Stimulated activated naive B cell treated with anti-CD40 and anti-IgM and Interleukin-4, amounts not matched to agents 10 μg/mL and 1 μg/mL and 100 μg/mL, for 72 hours (primary cell): ENCODE measurements at regions not wholly inside any gene's neighbourhood (a gene's known extent, or its start where the extent isn't known, plus 50 kb on each side); places are given as distances from the start of the nearest gene placed in this dataset.

ENCODE experiments used
- ATAC-seq, 2 donors: fragments of 150-1000 bp; cut with Tn5 transposase; replicated peaks; 2 replicates each; pipeline ENCODE4 v1.10.0; 2021; ENCODE audit warnings: moderate library complexity in 1 of 2
- DNase-seq: peaks from one replicate; pipeline ENCODE4 v3.0.0; 2021
- H3K27ac Mint-ChIP-seq: one replicate; pipeline ENCODE4 v1.8.0; 2022; ENCODE audit warnings: mild to moderate bottlenecking, mixed read lengths
- H3K27me3 Mint-ChIP-seq, 2 donors: one replicate each; pipeline ENCODE4 v1.8.0; 2022; ENCODE audit warnings: mixed read lengths in 2 of 2
- H3K36me3 Mint-ChIP-seq, 2 donors: one replicate each; pipeline ENCODE4 v1.8.0; 2022; ENCODE audit warnings: mixed read lengths in 2 of 2, mild to moderate bottlenecking in 1 of 2
- H3K4me1 Mint-ChIP-seq, 2 donors: one replicate each; pipeline ENCODE4 v1.8.0; 2022; ENCODE audit warnings: mixed read lengths in 2 of 2, mild to moderate bottlenecking in 1 of 2
- H3K4me3 Mint-ChIP-seq, 2 donors: one replicate each; pipeline ENCODE4 v1.8.0; 2022; ENCODE audit warnings: mild to moderate bottlenecking in 2 of 2, mixed read lengths in 2 of 2, moderate library complexity in 1 of 2
- H3K9me3 Mint-ChIP-seq, 2 donors: one replicate each; pipeline ENCODE4 v1.8.0; 2022; ENCODE audit warnings: mixed read lengths in 2 of 2, mild to moderate bottlenecking in 1 of 2

GRCh38 chr21:29228306-29228705 is 70.4 kb upstream of the BACH1 start:
- H3K4me1 Mint-ChIP-seq, result peaks cover 28 to 34% of the 10 kb centered on the region in 2 donors
- H3K27me3 Mint-ChIP-seq, result no peaks in the 10 kb centered on the region

GRCh38 chr21:29230551-29231261 is 68.0 kb upstream of the BACH1 start:
- peak overlapping the region; percentile 43 for H3K27ac Mint-ChIP-seq
- DNase-seq (no peak), ATAC-seq (no peak)
- peaks cover 2 to 4% of the 10 kb centered on the region in 2 donors for H3K36me3 Mint-ChIP-seq
- peaks cover 0 to 3% of the 10 kb centered on the region in 2 donors for H3K9me3 Mint-ChIP-seq
- peaks cover 45 to 57% of the 10 kb centered on the region in 2 donors for H3K4me1 Mint-ChIP-seq
- H3K4me3 Mint-ChIP-seq, result no peak overlapping the region
- H3K27me3 Mint-ChIP-seq, result no peaks in the 10 kb centered on the region

More at GRCh38 chr21:29228306-29228705, 70.4 kb upstream of the BACH1 start:
- peaks cover 2 to 7% of the 10 kb centered on the region in 2 donors for H3K36me3 Mint-ChIP-seq
- H3K4me3 Mint-ChIP-seq, result no peak overlapping the region
- peaks cover 4 to 5% of the 10 kb centered on the region in 2 donors for H3K9me3 Mint-ChIP-seq
- ATAC-seq, result no peak
- H3K27ac Mint-ChIP-seq, result no peak overlapping the region
- DNase-seq, result no peak

GRCh38 chr21:29231756-29232529 is 66.8 kb upstream of the BACH1 start:
- H3K27ac Mint-ChIP-seq, result peak overlapping the region; percentile 20
- no peaks in the 10 kb centered on the region for H3K9me3 Mint-ChIP-seq
- H3K36me3 Mint-ChIP-seq, result no peaks in the 10 kb centered on the region
- H3K27me3 Mint-ChIP-seq, result no peaks in the 10 kb centered on the region
- peak overlapping the region in 1 of 2 donors; percentile 13 for H3K4me3 Mint-ChIP-seq
- DNase-seq (peak; percentile 21), ATAC-seq (no peak)
- H3K4me1 Mint-ChIP-seq, result peaks cover 56 to 67% of the 10 kb centered on the region in 2 donors

- Mint-ChIP-seq H3K4me3 (peak overlapping the region; percentile 13 to 71), H3K27me3 (no peaks in the 10 kb centered on the region), H3K4me1 (peaks cover 57 to 72% of the 10 kb centered on the region in 2 donors), H3K27ac (peak overlapping the region; percentile 93), H3K9me3 (no peaks in the 10 kb centered on the region), H3K36me3 (no peaks in the 10 kb centered on the region)
- ATAC-seq (no peak), DNase-seq (no peak)
Observed at GRCh38 chr21:29232530-29233255, 66.0 kb upstream of the BACH1 start.

GRCh38 chr21:29233256-29233546 is 65.5 kb upstream of the BACH1 start:
- Mint-ChIP-seq H3K9me3 (no peaks in the 10 kb centered on the region), H3K27ac (peak overlapping the region; percentile 93), H3K4me3 (peak overlapping the region; percentile 66 to 71), H3K36me3 (no peaks in the 10 kb centered on the region), H3K27me3 (no peaks in the 10 kb centered on the region), H3K4me1 (peaks cover 58 to 75% of the 10 kb centered on the region in 2 donors)
- DNase-seq (no peak), ATAC-seq (peak; percentile 17 to 28)

- H3K36me3 Mint-ChIP-seq, result no peaks in the 10 kb centered on the region
- peaks cover 61 to 74% of the 10 kb centered on the region in 2 donors for H3K4me1 Mint-ChIP-seq
- H3K27me3 Mint-ChIP-seq, result no peaks in the 10 kb centered on the region
- peak overlapping the region; percentile 93 for H3K27ac Mint-ChIP-seq
- H3K9me3 Mint-ChIP-seq, result no peaks in the 10 kb centered on the region
- peak overlapping the region; percentile 66 to 71 for H3K4me3 Mint-ChIP-seq
- DNase-seq (peak; percentile 61), ATAC-seq (peak; percentile 82 to 88)
Observed at GRCh38 chr21:29233611-29234540, 64.8 kb upstream of the BACH1 start.

- ATAC-seq (peak; percentile 66 to 74), DNase-seq (peak; percentile 27)
- peaks cover 62 to 74% of the 10 kb centered on the region in 2 donors for H3K4me1 Mint-ChIP-seq
- H3K27ac Mint-ChIP-seq, result peak overlapping the region; percentile 43
- peak overlapping the region; percentile 15 to 39 for H3K4me3 Mint-ChIP-seq
- no peaks in the 10 kb centered on the region for H3K9me3 Mint-ChIP-seq
- H3K36me3 Mint-ChIP-seq, result no peaks in the 10 kb centered on the region
- no peaks in the 10 kb centered on the region for H3K27me3 Mint-ChIP-seq
Observed at GRCh38 chr21:29235714-29236197, 63.0 kb upstream of the BACH1 start.

- H3K4me3 Mint-ChIP-seq, result peak overlapping the region in 1 of 2 donors; percentile 39
- no peak for DNase-seq
- H3K36me3 Mint-ChIP-seq, result no peaks in the 10 kb centered on the region
- peaks cover 59 to 71% of the 10 kb centered on the region in 2 donors for H3K4me1 Mint-ChIP-seq
- no peak for ATAC-seq
- H3K9me3 Mint-ChIP-seq, result no peaks in the 10 kb centered on the region
- no peak overlapping the region for H3K27ac Mint-ChIP-seq
- H3K27me3 Mint-ChIP-seq, result no peaks in the 10 kb centered on the region
Observed at GRCh38 chr21:29236201-29236600, 62.5 kb upstream of the BACH1 start.

- Mint-ChIP-seq H3K36me3 (no peaks in the 10 kb centered on the region), H3K27ac (no peak overlapping the region), H3K4me1 (peaks cover 49 to 60% of the 10 kb centered on the region in 2 donors), H3K27me3 (no peaks in the 10 kb centered on the region), H3K9me3 (no peaks in the 10 kb centered on the region), H3K4me3 (no peak overlapping the region)
- DNase-seq, result no peak
- ATAC-seq, result no peak
Observed at GRCh38 chr21:29237110-29238052, 61.3 kb upstream of the BACH1 start.

- Mint-ChIP-seq H3K9me3 (no peaks in the 10 kb centered on the region), H3K27me3 (no peaks in the 10 kb centered on the region), H3K36me3 (no peaks in the 10 kb centered on the region), H3K27ac (peak overlapping the region; percentile 37), H3K4me1 (peaks cover 40 to 51% of the 10 kb centered on the region in 2 donors), H3K4me3 (no peak overlapping the region)
- no peak for DNase-seq
- no peak for ATAC-seq
Observed at GRCh38 chr21:29238053-29238966, 60.4 kb upstream of the BACH1 start.

GRCh38 chr21:29238967-29239290 is 59.8 kb upstream of the BACH1 start:
- DNase-seq (no peak), ATAC-seq (no peak)
- no peaks in the 10 kb centered on the region for H3K27me3 Mint-ChIP-seq
- no peaks in the 10 kb centered on the region for H3K9me3 Mint-ChIP-seq
- no peaks in the 10 kb centered on the region for H3K36me3 Mint-ChIP-seq
- peaks cover 39 to 45% of the 10 kb centered on the region in 2 donors for H3K4me1 Mint-ChIP-seq
- H3K4me3 Mint-ChIP-seq, result no peak overlapping the region
- no peak overlapping the region for H3K27ac Mint-ChIP-seq

GRCh38 chr21:29240136-29240535 is 58.6 kb upstream of the BACH1 start:
- Mint-ChIP-seq H3K9me3 (no peaks in the 10 kb centered on the region), H3K4me3 (no peak overlapping the region), H3K27ac (no peak overlapping the region), H3K36me3 (no peaks in the 10 kb centered on the region), H3K27me3 (no peaks in the 10 kb centered on the region), H3K4me1 (peaks cover 29 to 33% of the 10 kb centered on the region in 2 donors)
- no peak for ATAC-seq
- no peak for DNase-seq
